A549 (cell line): ENCODE measurements at regions not wholly inside any gene's neighbourhood (a gene's known extent, or its start where the extent isn't known, plus 50 kb on each side); places are given as distances from the start of the nearest gene placed in this dataset.

Source experiments
- ATAC-seq, 2 experiments: fragments of 200-7000 bp in 1 of 2; fragments of >200 bp in 1 of 2; cut with Nextera tagmentation in 1 of 2; cut with Tn5 transposase in 1 of 2; 3 replicates each; pipeline versions ENCODE4 v1.8.0 to v1.9.1; 2018 to 2020; ENCODE audit warnings: mild to moderate bottlenecking in 1 of 2, moderate library complexity in 1 of 2
- CTCF ChIA-PET: fragments of 300-600 bp; sonication (Branson Sonifier 250); formaldehyde crosslinking; extraction: SDS; loops from one replicate; lab custom pipeline; 2021; ENCODE audit warnings: antibody characterized with exemption, inconsistent platforms; lab: Yijun Ruan, JAX
- POLR2A ChIA-PET: fragments of 350-600 bp; formaldehyde crosslinking; extraction: SDS; loops from one replicate; lab custom pipeline; 2021; ENCODE audit warnings: antibody characterized with exemption, inconsistent platforms; lab: Yijun Ruan, JAX
- DNase-seq, 2 experiments: peaks; one replicate each; pipeline versions ENCODE4 v3.0.0 to v3.0.0-alpha.2; 2011 to 2016; ENCODE audit warnings: low read depth in 1 of 2, low spot score in 1 of 2
- FAIRE-seq: peaks from 2 replicates; lab custom pipeline; 2011; peaks lifted over from hg19 to GRCh38; lab: Jason Lieb, UNC
- H3K27ac ChIP-seq, 2 experiments: fragments of >200 bp; sonication (Bioruptor Twin); formaldehyde crosslinking; 3 replicates each; pipeline ENCODE4 v1.5.1; 2016 to 2017
- H3K4me1 ChIP-seq: fragments of >200 bp; sonication (Bioruptor Twin); formaldehyde crosslinking; 3 replicates; pipeline ENCODE4 v1.6.1; 2016
- H3K4me2 ChIP-seq: fragments of >200 bp; sonication (Bioruptor Twin); formaldehyde crosslinking; 3 replicates; pipeline ENCODE4 v1.6.1; 2016
- H3K4me3 ChIP-seq: fragments of >200 bp; sonication (Bioruptor Twin); formaldehyde crosslinking; 3 replicates; pipeline ENCODE4 v1.5.1; 2016
- H3K9me3 ChIP-seq: fragments of >200 bp; sonication (Bioruptor Twin); formaldehyde crosslinking; 3 replicates; pipeline ENCODE4 v1.6.1; 2016
- BCL3 ChIP-seq: fragments of >200 bp; sonication (Bioruptor Twin); formaldehyde crosslinking; IDR thresholded peaks from 3 replicates; pipeline ENCODE4 v1.6.1; 2016
- BHLHE40 ChIP-seq: IDR thresholded peaks from 2 replicates; pipeline ENCODE4 v1.6.1; 2012; ENCODE audit warnings: low read depth, low read length, inconsistent platforms
- CHD4 ChIP-seq: fragments of 200-600 bp; sonication (generic); IDR thresholded peaks from 2 replicates; pipeline ENCODE4 v1.6.1; 2016; ENCODE audit warnings: antibody characterized with exemption, mild to moderate bottlenecking, borderline replicate concordance
- E2F6 ChIP-seq: IDR thresholded peaks from 2 replicates; pipeline ENCODE4 v1.6.1; 2012; ENCODE audit warnings: low read depth, borderline replicate concordance
- EHMT2 ChIP-seq: fragments of 200-600 bp; sonication (generic); IDR thresholded peaks from 2 replicates; pipeline ENCODE4 v1.6.1; 2016; ENCODE audit warnings: antibody characterized with exemption, low read depth, mild to moderate bottlenecking, moderate library complexity
- FOSB ChIP-seq: fragments of 250-450 bp; sonication (Bioruptor Pico); IDR thresholded peaks from 2 replicates; pipeline ENCODE4 v1.5.0; 2020; ENCODE audit warnings: mild to moderate bottlenecking, moderate library complexity
- FOXS1 ChIP-seq: fragments of 250-450 bp; sonication (Bioruptor Pico); IDR thresholded peaks from 2 replicates; pipeline ENCODE4 v1.5.0; 2020; ENCODE audit warnings: mild to moderate bottlenecking, moderate library complexity
- HES2 ChIP-seq: fragments of >200 bp; sonication (Bioruptor Twin); formaldehyde crosslinking; IDR thresholded peaks from 2 replicates; pipeline ENCODE4 v1.6.1; 2016
- HOXB5 ChIP-seq: fragments of 250-450 bp; sonication (Bioruptor Pico); IDR thresholded peaks from 2 replicates; pipeline ENCODE4 v1.5.0; 2020; ENCODE audit warnings: mild to moderate bottlenecking, moderate library complexity
- JUNB ChIP-seq: fragments of >200 bp; sonication (Bioruptor Twin); formaldehyde crosslinking; IDR thresholded peaks from 2 replicates; pipeline ENCODE4 v1.6.1; 2016
- KDM1A ChIP-seq: fragments of 200-600 bp; sonication (generic); IDR thresholded peaks from 2 replicates; pipeline ENCODE4 v1.6.1; 2016; ENCODE audit warnings: low read depth, mild to moderate bottlenecking
- KDM5A ChIP-seq: fragments of 200-600 bp; sonication (generic); IDR thresholded peaks from 2 replicates; pipeline ENCODE4 v1.6.1; 2016; ENCODE audit warnings: antibody characterized with exemption, mild to moderate bottlenecking
- MAZ ChIP-seq: fragments of 150-350 bp; IDR thresholded peaks from 2 replicates; pipeline ENCODE4 v1.6.1; 2014; ENCODE audit warnings: antibody characterized with exemption, low read depth, low read length, borderline replicate concordance
- MYC ChIP-seq: IDR thresholded peaks from 2 replicates; pipeline ENCODE4 v1.6.1; 2012; ENCODE audit warnings: mild to moderate bottlenecking, inconsistent platforms, low read length, improper control_type of control experiment, borderline replicate concordance
- NFE2L2 ChIP-seq: fragments of 150-350 bp; conservative IDR thresholded peaks from 2 replicates; pipeline ENCODE4 v1.6.1; 2014; ENCODE audit warnings: low read length
- NPAS2 ChIP-seq: fragments of 250-450 bp; sonication (Bioruptor Pico); IDR thresholded peaks from 2 replicates; pipeline ENCODE4 v1.8.0; 2022; ENCODE audit warnings: mild to moderate bottlenecking, moderate library complexity, borderline replicate concordance
- NR3C1 ChIP-seq: fragments of >200 bp; sonication (Bioruptor Twin); formaldehyde crosslinking; IDR thresholded peaks from 3 replicates; pipeline ENCODE4 v1.6.1; 2017
- RAD21 ChIP-seq, 2 experiments: fragments of >200 bp in 1 of 2; sonication (Bioruptor Twin) in 1 of 2; formaldehyde crosslinking in 1 of 2; IDR thresholded peaks in 1 of 2; conservative IDR thresholded peaks in 1 of 2; 2 replicates in 1 of 2; 3 replicates in 1 of 2; pipeline ENCODE4 v1.6.1; 2012 to 2018; ENCODE audit warnings: inconsistent platforms in 1 of 2
- RCOR1 ChIP-seq: fragments of 150-350 bp; IDR thresholded peaks from 2 replicates; pipeline ENCODE4 v1.6.1; 2014; ENCODE audit warnings: antibody characterized with exemption, low read length, low read depth
- RNF2 ChIP-seq: fragments of 200-600 bp; sonication (generic); IDR thresholded peaks from 2 replicates; pipeline ENCODE4 v1.6.1; 2016; ENCODE audit warnings: low read depth, mild to moderate bottlenecking, antibody characterized with exemption, moderate library complexity, borderline replicate concordance
- SREBF2 ChIP-seq: fragments of 450-650 bp; IDR thresholded peaks from 2 replicates; pipeline ENCODE4 v1.6.1; 2014; ENCODE audit warnings: mild to moderate bottlenecking, moderate library complexity
- WGBS: methylation state at CpG from one replicate; pipeline ENCODE4 v1.1.6; 2017; ENCODE audit errors: missing lambda C conversion rate; 5-methylcytosine and 5-hydroxymethylcytosine counted together
- TF ChIP-seq, protein P1 (sequence below): fragments of >200 bp; sonication (Bioruptor Twin); formaldehyde crosslinking; IDR thresholded peaks from 3 replicates; pipeline ENCODE4 v1.5.1; 2016
- TF ChIP-seq, protein P2 (sequence below): fragments of 200-600 bp; sonication (generic); IDR thresholded peaks from 2 replicates; pipeline ENCODE4 v1.6.1; 2016; ENCODE audit warnings: antibody characterized with exemption, mild to moderate bottlenecking, moderate library complexity

GRCh38 chr18:37701967-37702366 lies 136.4 kb upstream of the CELF4 start (continued):
- no peak for TF ChIP-seq BCL3

GRCh38 chr18:37698508-37699040 lies 133.0 kb upstream of the CELF4 start:
- DNase-seq = no peak
- TF ChIP-seq NR3C1 (no peak), RAD21 (conservative IDR thresholded peaks at IDR 0.05 in 1 of 2, IDR thresholded peaks at IDR 0.05 in 1 of 2) (no peak), MYC (no peak), NFE2L2 (no peak), RNF2 (no peak), KDM1A (no peak), RCOR1 (no peak), CHD4 (no peak), MAZ (no peak), HOXB5 (CRISPR knock-in tag) (no peak), KDM5A (no peak), SREBF2 (no peak), E2F6 (no peak), HES2 (no peak), BHLHE40 (no peak), EHMT2 (no peak), FOXS1 (CRISPR knock-in tag) (no peak), NPAS2 (CRISPR knock-in tag) (no peak)
- TF ChIP-seq, protein P1, sequence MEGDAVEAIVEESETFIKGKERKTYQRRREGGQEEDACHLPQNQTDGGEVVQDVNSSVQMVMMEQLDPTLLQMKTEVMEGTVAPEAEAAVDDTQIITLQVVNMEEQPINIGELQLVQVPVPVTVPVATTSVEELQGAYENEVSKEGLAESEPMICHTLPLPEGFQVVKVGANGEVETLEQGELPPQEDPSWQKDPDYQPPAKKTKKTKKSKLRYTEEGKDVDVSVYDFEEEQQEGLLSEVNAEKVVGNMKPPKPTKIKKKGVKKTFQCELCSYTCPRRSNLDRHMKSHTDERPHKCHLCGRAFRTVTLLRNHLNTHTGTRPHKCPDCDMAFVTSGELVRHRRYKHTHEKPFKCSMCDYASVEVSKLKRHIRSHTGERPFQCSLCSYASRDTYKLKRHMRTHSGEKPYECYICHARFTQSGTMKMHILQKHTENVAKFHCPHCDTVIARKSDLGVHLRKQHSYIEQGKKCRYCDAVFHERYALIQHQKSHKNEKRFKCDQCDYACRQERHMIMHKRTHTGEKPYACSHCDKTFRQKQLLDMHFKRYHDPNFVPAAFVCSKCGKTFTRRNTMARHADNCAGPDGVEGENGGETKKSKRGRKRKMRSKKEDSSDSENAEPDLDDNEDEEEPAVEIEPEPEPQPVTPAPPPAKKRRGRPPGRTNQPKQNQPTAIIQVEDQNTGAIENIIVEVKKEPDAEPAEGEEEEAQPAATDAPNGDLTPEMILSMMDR = no peak
- TF ChIP-seq, all 56 proteins: peak for 0
- WGBS = 0% methylated on average over 3 of the region's 3 CpGs
- ChIA-PET POLR2A (no interaction called here), CTCF (no interaction called here)
- Histone ChIP-seq H3K4me2 (no peak overlapping the region), H3K9me3 (no peaks in the 10 kb centered on the region), H3K27ac (no peak overlapping the region), H3K4me3 (no peak overlapping the region), H3K4me1 (no peaks in the 10 kb centered on the region)
- FAIRE-seq = no peak
- ATAC-seq = no peak

DNA sequence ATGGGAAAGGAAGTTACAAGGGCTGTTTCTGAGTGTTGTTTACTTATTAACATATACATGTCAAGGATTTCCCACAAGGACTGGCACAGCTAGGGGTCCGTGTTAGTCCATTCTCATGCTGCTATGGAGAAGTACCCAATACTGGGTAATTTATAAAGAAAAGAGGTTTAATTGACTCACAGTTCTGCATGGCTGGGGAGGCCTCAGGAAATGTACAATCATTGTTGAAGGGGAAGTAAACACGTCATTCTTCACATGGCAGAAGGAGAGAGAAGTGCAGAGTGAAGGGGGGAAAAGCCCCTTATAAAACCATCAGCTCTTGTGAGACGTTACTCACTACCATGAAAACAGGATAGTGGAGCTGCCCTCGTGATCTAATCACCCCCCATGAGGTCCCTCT lies 128.9 kb upstream of the CELF4 start:
- FAIRE-seq (no peak), DNase-seq (no peak), ATAC-seq (no peak)
- Histone ChIP-seq H3K4me3 (no peak overlapping the region), H3K4me2 (no peak overlapping the region), H3K4me1 (no peaks in the 10 kb centered on the region), H3K9me3 (no peaks in the 10 kb centered on the region), H3K27ac (no peak overlapping the region)
- WGBS = 0% methylated on average over 4 of the region's 4 CpGs
- CTCF ChIA-PET = no interaction called here
- POLR2A ChIA-PET = no interaction called here
- TF ChIP-seq JUNB (no peak), SREBF2 (no peak), CHD4 (no peak), FOSB (no peak)
- TF ChIP-seq, protein P2, sequence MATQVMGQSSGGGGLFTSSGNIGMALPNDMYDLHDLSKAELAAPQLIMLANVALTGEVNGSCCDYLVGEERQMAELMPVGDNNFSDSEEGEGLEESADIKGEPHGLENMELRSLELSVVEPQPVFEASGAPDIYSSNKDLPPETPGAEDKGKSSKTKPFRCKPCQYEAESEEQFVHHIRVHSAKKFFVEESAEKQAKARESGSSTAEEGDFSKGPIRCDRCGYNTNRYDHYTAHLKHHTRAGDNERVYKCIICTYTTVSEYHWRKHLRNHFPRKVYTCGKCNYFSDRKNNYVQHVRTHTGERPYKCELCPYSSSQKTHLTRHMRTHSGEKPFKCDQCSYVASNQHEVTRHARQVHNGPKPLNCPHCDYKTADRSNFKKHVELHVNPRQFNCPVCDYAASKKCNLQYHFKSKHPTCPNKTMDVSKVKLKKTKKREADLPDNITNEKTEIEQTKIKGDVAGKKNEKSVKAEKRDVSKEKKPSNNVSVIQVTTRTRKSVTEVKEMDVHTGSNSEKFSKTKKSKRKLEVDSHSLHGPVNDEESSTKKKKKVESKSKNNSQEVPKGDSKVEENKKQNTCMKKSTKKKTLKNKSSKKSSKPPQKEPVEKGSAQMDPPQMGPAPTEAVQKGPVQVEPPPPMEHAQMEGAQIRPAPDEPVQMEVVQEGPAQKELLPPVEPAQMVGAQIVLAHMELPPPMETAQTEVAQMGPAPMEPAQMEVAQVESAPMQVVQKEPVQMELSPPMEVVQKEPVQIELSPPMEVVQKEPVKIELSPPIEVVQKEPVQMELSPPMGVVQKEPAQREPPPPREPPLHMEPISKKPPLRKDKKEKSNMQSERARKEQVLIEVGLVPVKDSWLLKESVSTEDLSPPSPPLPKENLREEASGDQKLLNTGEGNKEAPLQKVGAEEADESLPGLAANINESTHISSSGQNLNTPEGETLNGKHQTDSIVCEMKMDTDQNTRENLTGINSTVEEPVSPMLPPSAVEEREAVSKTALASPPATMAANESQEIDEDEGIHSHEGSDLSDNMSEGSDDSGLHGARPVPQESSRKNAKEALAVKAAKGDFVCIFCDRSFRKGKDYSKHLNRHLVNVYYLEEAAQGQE = no peak
